Prostate gland (tissue), 2 donors: ENCODE measurements at regions not wholly inside any gene's neighbourhood (a gene's known extent, or its start where the extent isn't known, plus 50 kb on each side); places are given as distances from the start of the nearest gene placed in this dataset.

Source experiments
- POLR2A ChIP-seq: fragments of 450-650 bp; IDR thresholded peaks from one replicate; pipeline ENCODE4 v1.6.1; 2016; ENCODE audit warnings: antibody characterized with exemption, mild to moderate bottlenecking
- POLR2AphosphoS5 ChIP-seq: sonication (generic); formaldehyde crosslinking; IDR thresholded peaks from one replicate; pipeline ENCODE4 v1.6.1; 2017; ENCODE audit warnings: antibody characterized with exemption
- TF ChIP-seq, protein P1 (sequence below), 4 experiments: fragments of 200-600 bp in 2 of 4; fragments of 450-650 bp in 2 of 4; sonication (generic) in 2 of 4; IDR thresholded peaks; 1 replicate in 3 of 4; 2 replicates in 1 of 4; pipeline ENCODE4 v1.5.1; 2016 to 2019; ENCODE audit warnings: antibody characterized with exemption in 4 of 4, mild to moderate bottlenecking in 2 of 4, moderate library complexity in 2 of 4

DNA sequence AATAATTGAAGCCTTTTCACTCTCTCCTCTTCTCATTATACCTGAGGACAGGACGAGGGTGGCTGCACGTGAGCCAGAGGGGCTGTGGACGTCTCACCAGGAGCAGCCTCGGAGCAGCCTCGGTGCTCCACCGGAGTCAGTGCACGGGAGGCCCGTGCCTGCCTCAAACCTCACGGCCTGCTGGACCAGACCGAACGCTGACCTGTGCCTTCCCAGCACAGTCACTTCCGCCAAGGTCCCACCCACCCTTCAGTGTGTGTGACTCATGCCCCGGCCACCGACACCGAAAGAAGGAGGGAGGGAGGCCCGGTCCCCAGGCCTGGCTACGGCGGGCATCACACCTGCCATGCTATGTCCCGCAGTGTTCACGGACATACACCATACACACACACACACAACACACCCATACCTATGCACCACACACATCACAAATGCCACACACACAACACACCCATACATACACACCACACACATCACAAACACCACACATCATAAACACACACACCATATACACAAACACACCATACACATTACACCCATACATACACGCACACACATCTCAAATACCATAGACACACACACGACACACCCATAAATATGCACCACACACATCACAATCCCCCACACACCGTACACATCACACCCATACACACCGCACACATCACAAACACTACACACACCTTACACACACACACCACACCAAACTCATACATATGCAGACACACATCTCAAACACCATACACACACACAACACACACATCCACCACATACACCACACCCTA, 1506.5 kb downstream of the TBC1D22A start:
- TF ChIP-seq, protein P1, sequence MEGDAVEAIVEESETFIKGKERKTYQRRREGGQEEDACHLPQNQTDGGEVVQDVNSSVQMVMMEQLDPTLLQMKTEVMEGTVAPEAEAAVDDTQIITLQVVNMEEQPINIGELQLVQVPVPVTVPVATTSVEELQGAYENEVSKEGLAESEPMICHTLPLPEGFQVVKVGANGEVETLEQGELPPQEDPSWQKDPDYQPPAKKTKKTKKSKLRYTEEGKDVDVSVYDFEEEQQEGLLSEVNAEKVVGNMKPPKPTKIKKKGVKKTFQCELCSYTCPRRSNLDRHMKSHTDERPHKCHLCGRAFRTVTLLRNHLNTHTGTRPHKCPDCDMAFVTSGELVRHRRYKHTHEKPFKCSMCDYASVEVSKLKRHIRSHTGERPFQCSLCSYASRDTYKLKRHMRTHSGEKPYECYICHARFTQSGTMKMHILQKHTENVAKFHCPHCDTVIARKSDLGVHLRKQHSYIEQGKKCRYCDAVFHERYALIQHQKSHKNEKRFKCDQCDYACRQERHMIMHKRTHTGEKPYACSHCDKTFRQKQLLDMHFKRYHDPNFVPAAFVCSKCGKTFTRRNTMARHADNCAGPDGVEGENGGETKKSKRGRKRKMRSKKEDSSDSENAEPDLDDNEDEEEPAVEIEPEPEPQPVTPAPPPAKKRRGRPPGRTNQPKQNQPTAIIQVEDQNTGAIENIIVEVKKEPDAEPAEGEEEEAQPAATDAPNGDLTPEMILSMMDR (IDR thresholded peaks at IDR 0.05), result no peak
- no peak for TF ChIP-seq POLR2A
- TF ChIP-seq POLR2AphosphoS5, result no peak
